ENCODE measurements at regions not wholly inside any gene's neighbourhood (a gene's known extent, or its start where the extent isn't known, plus 50 kb on each side); places are given as distances from the start of the nearest gene placed in this dataset.

GRCh38 chr10:92747066-92747465 lies 57.3 kb downstream of the HHEX start:
- ChIA-PET CTCF (no interaction called here), POLR2A (no interaction called here)
- Histone ChIP-seq H3K4me3 (ENCODE audit: low read depth, low read length) (no peak overlapping the region), H3K9me3 (ENCODE audit: control insufficient read depth, insufficient read depth, low read length) (no peaks in the 10 kb centered on the region), H3K27me3 (ENCODE audit: control insufficient read depth, insufficient read depth, low read length) (no peaks in the 10 kb centered on the region), H3K27ac (ENCODE audit: low read depth, low read length) (no peak overlapping the region)
- TF ChIP-seq, protein P1, sequence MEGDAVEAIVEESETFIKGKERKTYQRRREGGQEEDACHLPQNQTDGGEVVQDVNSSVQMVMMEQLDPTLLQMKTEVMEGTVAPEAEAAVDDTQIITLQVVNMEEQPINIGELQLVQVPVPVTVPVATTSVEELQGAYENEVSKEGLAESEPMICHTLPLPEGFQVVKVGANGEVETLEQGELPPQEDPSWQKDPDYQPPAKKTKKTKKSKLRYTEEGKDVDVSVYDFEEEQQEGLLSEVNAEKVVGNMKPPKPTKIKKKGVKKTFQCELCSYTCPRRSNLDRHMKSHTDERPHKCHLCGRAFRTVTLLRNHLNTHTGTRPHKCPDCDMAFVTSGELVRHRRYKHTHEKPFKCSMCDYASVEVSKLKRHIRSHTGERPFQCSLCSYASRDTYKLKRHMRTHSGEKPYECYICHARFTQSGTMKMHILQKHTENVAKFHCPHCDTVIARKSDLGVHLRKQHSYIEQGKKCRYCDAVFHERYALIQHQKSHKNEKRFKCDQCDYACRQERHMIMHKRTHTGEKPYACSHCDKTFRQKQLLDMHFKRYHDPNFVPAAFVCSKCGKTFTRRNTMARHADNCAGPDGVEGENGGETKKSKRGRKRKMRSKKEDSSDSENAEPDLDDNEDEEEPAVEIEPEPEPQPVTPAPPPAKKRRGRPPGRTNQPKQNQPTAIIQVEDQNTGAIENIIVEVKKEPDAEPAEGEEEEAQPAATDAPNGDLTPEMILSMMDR (IDR thresholded peaks at IDR 0.05; ENCODE audit: low read depth, low read length) = no peak
- no peak for DNase-seq (ENCODE audit: low read depth, low spot score)

- Histone ChIP-seq H3K9me3 (ENCODE audit: control insufficient read depth, insufficient read depth, low read length) (no peaks in the 10 kb centered on the region), H3K27ac (ENCODE audit: low read depth, low read length) (no peak overlapping the region), H3K27me3 (ENCODE audit: control insufficient read depth, insufficient read depth, low read length) (no peaks in the 10 kb centered on the region), H3K4me3 (ENCODE audit: low read depth, low read length) (no peak overlapping the region)
- no peak for DNase-seq (ENCODE audit: low read depth, low spot score)
- CTCF ChIA-PET = no interaction called here
- TF ChIP-seq, protein P1 (IDR thresholded peaks at IDR 0.05; ENCODE audit: low read depth, low read length) = no peak
- POLR2A ChIA-PET = no interaction called here
Observed at GRCh38 chr10:92747600-92747999, 57.8 kb downstream of the HHEX start.

DNA sequence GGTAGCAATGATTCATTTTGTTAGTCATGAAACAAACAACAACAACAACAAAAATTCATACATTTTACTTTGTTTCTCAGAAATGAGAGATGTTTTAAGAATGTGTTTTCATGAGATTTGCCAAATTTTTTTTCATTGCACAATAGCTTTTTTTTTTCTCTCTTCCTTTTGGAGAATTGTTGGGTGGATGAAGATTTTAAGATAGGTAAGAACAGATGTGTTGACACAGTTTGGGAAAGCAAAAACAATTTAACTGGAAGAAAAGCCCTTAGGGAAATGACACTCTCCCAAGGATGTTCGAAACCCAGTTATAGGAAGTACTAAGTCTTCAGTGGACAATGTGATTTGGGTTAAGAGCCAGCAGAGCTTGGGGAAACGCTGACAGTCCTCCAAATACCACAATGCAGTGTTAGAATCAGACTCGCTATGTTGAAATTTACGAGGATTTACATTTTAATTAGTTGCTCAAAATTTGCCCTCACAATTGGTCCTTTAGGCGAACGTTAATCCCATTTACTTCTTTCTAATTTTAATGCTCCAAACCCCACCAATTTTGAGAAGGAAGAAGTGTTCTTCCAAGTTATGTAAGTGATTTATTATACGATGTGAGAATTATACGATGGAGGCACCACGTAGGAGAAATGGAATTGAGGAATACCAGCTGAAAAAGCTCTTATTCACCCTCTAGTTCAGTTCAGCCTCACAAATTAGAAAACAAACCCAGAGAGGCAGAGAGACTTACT lies 61.2 kb downstream of the HHEX start:
- CTCF ChIA-PET = interaction anchor here (0.6 to 1.1 kb wide), 3 partner anchors 9 to 83 kb away, joined by 3 to 5 read pairs (median 3); no protein-coding TSS in a partner anchor
- H3K9me3 ChIP-seq (ENCODE audit: control insufficient read depth, insufficient read depth, low read length) = no peaks in the 10 kb centered on the region
- H3K4me3 ChIP-seq (ENCODE audit: low read depth, low read length) = no peak overlapping the region
- TF ChIP-seq, protein P1 (IDR thresholded peaks at IDR 0.05; ENCODE audit: low read depth, low read length) = no peak
- no peak overlapping the region for H3K27ac ChIP-seq (ENCODE audit: low read depth, low read length)
- no peak for DNase-seq (ENCODE audit: low read depth, low spot score)
- POLR2A ChIA-PET = interaction anchor here (0.7 kb wide), 1 partner anchor 37 kb away, joined by 4 read pairs; no protein-coding TSS in a partner anchor
- H3K27me3 ChIP-seq (ENCODE audit: control insufficient read depth, insufficient read depth, low read length) = no peaks in the 10 kb centered on the region

DNA sequence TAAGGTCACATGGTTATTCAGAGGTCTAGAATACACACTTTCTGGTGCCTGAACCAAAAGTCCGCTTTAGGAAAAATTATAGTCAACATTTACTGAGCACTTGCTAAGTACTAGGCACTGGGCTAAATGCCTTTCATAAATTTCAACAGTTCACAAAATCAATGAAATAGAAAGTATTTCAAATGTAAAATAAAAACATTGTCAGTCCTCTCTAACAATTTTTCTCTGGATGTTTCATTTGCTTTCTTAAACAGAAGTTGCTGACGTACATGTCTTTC lies 61.7 kb downstream of the HHEX start:
- no peak overlapping the region for H3K27ac ChIP-seq (ENCODE audit: low read depth, low read length)
- H3K27me3 ChIP-seq (ENCODE audit: control insufficient read depth, insufficient read depth, low read length) = no peaks in the 10 kb centered on the region
- POLR2A ChIA-PET = no interaction called here
- no peak for DNase-seq (ENCODE audit: low read depth, low spot score)
- H3K4me3 ChIP-seq (ENCODE audit: low read depth, low read length) = no peak overlapping the region
- TF ChIP-seq, protein P1 (IDR thresholded peaks at IDR 0.05; ENCODE audit: low read depth, low read length) = no peak
- no peaks in the 10 kb centered on the region for H3K9me3 ChIP-seq (ENCODE audit: control insufficient read depth, insufficient read depth, low read length)
- CTCF ChIA-PET = no interaction called here

DNA sequence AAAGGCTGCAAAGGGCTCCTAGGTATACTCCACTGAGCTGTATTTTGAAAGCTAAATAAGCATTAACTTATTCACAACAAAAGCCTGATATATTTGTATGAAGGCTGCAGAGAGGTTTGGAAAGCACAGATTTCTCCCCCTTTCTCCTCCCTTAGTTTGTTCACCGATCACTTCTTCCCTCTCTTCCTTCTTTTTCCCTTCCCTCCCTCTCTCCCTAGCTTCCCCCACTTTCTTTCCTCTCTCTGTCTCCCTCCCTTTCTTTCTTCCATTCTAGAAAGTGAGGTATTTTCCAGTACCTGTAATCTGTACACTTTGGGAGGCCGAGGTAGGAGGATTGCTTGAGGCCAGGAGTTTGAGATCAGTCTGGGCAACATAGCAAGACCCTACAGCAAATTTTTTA lies 62.1 kb downstream of the HHEX start:
- CTCF ChIA-PET = no interaction called here
- no peak overlapping the region for H3K27ac ChIP-seq (ENCODE audit: low read depth, low read length)
- POLR2A ChIA-PET = no interaction called here

More for the DNA sequence above, 62.1 kb downstream of the HHEX start:
- no peaks in the 10 kb centered on the region for H3K9me3 ChIP-seq (ENCODE audit: control insufficient read depth, insufficient read depth, low read length)
- no peaks in the 10 kb centered on the region for H3K27me3 ChIP-seq (ENCODE audit: control insufficient read depth, insufficient read depth, low read length)
- no peak for DNase-seq (ENCODE audit: low read depth, low spot score)
- TF ChIP-seq, protein P1 (IDR thresholded peaks at IDR 0.05; ENCODE audit: low read depth, low read length) = no peak
- H3K4me3 ChIP-seq (ENCODE audit: low read depth, low read length) = no peak overlapping the region

Measured in AG04450 (cell line).